NT2/D1 (cell line): ENCODE measurements at regions not wholly inside any gene's neighbourhood (a gene's known extent, or its start where the extent isn't known, plus 50 kb on each side); places are given as distances from the start of the nearest gene placed in this dataset.

Experiments used
- SUZ12 ChIP-seq: IDR thresholded peaks from 2 replicates; pipeline ENCODE4 v1.6.1; 2011; ENCODE audit not compliant: insufficient read length, insufficient read depth; ENCODE audit errors: extremely low read depth
- YY1 ChIP-seq: IDR thresholded peaks from 2 replicates; pipeline ENCODE4 v1.6.1; 2011; ENCODE audit not compliant: insufficient read length, insufficient read depth

- TF ChIP-seq YY1 (no peak), SUZ12 (no peak)
Observed at GRCh38 chr1:88016947-88017346, 667.1 kb upstream of the PKN2 start.
